GDM1 (cell line): ENCODE measurements at regions not wholly inside any gene's neighbourhood (a gene's known extent, or its start where the extent isn't known, plus 50 kb on each side); places are given as distances from the start of the nearest gene placed in this dataset.
"Not testable (repeated sequence)": the region's sequence is repeated elsewhere in the genome, so short reads cannot be mapped to it uniquely, and the experiment has no call there.

ENCODE experiments used
- DNase-seq: peaks from one replicate; lab custom pipeline; 2025; lab: John Stamatoyannopoulos, UW

DNA sequence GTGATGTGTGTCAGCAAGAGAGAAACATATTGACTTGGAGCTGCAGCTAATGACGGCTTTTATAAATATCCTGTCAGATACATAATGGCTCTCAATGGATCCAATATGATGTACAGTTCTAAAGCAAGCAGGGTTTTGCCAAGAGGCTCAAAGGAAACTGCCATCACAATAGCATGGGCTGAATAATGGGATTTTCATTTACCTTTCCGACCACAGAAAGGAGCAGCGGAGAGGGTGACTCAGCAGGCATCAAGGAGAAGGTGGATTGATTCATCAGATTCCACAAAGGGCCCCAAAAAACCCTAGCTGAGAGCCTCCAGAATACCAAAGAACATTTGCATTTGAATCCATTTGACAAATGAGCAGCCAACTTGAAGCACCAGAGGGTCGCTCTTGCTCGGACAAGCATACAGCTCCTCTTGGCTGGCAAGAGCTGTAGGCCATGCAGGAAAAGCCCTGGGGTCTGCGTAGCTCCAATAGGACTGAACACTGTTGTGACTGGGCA lies 355.7 kb upstream of the NOCT start:
- no peak for DNase-seq

DNA sequence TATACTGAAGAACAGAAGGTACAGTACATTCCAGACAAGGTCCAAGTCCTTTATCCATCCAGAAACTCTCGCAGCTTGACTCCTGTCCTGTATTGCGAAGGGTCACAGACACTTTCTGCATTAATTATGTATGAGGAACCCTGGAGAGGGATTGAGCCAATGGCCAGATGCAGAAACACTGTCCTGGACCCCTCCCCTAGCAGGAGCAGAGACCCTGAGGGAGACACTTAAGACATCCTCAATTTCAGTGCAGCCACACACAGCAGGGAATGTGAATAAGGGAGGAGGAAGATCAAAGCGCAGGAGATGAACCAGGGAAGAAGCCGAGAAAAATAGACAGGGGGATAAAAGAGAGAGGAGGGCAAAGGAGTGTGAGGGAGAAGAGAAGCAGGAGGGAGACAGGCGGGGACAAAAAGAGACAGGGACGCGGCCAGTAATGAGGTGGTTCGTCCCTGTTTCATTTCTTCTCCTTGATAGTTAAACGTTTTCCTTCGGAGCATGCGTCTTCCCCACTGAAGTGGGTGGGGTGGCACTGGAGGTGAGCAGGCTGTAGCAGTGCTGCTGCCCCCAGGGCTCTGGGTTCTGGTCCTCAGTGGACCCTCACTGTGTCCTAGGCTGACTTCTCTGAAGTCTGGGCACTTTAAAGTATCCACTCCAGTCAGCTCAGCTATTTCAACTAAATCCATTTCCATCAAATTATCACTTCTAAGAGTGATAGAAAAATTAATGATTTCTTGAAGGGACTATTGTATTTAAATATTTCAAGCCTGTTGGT lies 356.4 kb upstream of the NOCT start:
- no peak for DNase-seq

DNA sequence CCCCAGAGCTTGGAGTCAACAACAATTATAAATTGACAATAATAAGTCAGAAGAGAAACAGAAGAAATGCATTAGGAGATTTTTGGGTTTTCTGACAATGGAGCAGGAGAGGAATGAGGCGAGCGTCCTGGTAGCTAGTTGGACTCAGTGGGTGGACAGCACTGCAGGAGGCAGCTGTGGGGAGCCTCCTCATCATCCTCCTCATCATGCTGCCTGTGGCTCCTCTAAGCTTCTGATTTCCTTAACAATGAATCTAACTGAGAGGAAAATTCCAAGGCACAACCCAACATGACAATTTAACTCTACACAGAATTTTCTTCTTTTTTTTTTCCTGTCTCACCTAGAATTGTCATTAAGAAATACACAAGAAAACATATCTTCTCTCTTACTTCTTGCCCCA lies 357.1 kb upstream of the NOCT start:
- no peak for DNase-seq

DNA sequence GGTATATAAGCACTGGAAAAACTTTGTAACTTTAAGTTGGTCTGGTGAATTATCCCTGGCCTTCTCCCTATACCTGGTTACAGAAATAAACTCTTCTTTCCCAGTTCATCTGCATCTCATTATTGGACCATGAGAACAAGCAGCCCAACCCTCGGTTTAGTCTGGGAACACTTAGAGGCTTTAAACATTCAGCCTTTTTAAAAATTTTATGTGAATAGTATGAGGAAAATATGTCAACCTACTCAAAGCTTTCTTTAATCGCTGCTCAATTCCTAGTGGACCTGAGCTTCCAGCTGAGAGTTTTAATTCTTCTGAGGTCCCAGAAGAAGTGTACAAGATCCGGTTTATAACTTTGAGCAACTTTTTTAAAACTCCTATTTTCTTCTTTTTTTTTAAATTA lies 358.6 kb upstream of the NOCT start:
- DNase-seq = no peak

DNA sequence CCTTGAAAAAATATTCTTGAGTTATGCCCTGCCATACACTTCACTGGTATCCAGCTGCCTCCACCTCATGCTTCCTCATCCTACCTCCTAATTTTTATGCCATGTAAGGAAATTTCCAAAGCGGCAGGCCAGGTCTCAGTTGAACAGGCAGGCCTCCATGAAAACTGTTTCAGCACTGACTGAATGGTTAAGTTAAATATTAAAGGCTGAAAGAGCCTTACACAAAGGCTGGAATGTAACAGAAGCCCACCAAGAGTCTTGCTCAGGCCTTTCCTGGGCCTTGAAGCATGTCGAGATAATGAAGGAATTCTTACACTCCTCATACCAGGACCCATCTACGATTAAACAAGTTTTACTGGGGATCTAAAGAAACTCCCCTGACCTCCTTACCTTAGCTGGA lies 359.6 kb upstream of the NOCT start:
- DNase-seq = no peak

DNA sequence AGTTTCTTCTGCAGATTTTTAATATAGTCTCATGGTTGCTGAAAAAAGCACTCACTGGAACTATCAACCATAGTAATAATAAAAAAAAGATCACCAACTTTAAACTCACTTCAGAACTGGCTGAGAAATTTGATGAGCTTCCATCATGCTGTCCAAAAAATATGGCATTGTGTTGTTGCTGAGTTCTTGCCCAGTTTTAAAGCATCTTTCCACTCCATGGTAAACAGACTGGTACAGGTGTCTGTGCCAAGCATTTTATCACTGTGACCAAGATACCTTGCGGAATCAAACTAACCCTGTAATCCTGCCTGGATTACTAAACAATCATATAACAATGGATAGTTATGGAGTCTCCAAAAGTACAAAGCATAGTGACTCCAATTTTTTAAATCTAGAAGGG lies 360.3 kb upstream of the NOCT start:
- no peak for DNase-seq

DNA sequence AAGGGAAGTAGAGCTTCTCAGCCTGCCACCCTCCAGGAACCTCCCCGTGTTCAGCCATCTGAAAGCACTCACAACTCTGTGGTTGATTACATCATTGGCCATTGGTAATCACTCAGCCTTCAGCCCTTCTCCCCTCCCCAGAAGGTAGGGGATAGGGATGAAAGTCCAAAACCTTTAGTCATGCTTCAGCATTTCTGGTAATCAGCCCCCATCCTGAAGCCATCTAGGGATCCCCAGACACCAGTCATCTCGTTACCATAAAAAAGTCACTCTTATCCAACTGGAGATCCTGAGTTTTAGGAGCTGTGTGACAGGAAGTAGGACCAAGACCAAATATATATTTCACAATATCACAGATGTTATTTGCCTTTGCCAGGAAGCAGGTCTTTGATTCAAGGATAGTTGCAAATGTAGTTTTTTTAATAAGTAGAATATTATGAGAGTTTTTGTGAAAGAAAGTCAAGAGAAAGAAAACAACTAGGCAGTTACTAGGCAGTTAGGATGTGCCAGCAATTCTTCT lies 364.6 kb upstream of the NOCT start:
- no peak for DNase-seq

DNA sequence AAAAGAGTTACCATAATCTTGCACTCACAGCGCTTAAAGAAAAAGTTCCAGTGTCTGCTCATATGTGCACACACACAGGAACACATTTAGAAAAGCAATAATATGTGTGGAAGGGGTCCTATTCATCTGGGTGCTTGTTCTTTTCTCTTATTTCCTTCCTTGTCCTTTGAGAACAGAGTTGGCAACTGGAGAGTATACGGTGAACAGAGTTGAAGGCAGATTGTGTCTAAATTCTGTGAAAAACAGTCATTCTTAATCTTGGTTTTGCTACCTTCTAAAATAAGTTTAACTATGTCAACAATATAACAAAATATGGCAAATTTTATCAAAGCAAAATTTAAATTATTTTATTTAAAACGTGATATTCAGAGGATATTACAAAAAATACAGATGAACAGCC lies 365.1 kb upstream of the NOCT start:
- no peak for DNase-seq

DNA sequence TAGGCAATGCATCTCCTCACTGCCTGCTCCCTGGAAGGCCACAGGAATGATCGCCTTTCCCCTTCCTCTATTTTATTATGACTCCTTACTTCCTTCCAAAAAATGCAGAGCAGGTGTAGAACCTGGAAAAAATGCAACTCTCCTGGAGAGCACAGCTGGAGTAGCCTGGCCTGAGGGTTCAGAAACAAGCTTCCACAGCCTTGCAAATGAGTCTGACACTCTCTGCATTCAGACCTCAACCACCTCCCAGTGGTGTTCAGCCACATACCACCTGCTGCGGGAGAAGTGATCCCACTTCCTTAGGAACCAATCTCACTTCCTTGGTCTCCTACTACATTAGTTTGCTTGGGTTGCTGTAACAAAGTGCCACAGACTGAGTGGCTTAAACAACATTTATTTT lies 368.1 kb upstream of the NOCT start:
- no peak for DNase-seq

DNA sequence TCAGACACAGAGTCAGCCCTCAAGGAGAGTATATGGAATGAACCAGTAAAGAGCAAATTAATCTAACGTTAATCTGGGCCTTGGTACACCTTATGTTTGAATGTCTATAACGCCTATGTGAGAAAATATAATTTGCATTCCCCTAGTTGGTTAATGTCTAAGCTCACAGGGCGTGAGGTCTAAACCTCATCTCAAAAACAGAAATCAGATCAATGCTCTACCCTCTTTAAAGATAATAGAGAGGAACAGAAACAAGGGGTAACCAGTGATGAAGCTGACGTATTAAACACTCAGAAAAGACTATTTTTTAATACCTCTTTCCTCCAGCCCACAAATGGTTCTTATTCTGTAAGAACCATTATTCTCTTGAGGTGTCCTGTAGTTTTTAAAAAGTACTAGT lies 369.2 kb upstream of the NOCT start:
- no peak for DNase-seq

DNA sequence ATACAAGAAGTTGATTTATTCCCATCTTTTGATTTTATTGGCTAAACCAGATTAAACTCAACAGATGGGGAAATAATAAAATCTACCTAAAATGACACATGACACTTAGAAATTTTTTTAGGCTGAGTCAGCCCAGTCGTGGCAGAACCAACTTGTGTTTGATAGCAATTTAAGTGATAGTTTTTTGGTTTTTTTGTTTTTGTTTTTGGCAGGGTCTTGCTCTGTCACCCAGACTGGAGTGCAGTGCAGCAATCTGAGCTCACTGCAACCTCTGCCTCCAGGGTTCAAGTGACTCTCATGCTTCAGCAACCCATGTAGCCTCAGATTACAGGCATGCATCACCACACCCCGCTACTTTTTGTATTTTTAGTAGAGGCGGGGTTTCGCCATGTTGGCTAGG lies 370.3 kb upstream of the NOCT start:
- no peak for DNase-seq

DNA sequence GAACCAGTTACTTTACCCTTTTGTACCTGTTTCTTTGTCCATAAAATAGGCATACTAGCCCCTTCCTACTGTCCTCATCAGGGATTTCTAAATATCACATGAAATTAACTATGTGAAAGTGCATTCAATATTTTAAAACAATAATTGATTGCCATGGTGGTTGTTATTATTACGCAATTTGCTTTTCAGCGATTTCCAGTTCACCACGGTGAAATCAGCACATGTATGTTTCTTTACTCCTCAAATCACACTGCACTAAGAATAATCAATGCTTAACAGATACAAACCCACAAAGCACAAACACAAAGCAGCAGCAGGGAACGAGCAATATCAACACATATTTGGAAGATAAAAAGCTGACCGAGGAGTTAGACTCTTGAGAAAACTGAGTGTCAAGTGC lies 371.3 kb upstream of the NOCT start:
- DNase-seq = no peak

DNA sequence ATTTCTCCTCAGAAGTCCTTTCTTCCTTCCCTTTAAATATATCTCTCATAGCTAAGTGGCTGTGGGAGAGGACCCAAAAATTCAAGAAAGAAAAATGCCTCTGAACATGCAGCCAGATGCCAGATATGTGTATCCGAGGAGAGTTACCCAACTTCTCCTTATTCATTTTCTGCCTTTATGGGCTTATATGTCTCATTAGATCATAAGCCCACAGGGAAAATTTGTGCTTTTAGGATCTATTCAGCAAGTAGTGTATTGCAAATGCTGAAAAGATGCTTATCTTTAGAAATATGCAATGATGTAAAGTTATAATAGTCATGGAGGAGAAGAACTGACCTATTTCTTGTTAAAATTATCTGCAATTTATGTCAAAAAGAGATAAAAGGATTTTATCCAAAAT lies 371.8 kb upstream of the NOCT start:
- DNase-seq = no peak

DNA sequence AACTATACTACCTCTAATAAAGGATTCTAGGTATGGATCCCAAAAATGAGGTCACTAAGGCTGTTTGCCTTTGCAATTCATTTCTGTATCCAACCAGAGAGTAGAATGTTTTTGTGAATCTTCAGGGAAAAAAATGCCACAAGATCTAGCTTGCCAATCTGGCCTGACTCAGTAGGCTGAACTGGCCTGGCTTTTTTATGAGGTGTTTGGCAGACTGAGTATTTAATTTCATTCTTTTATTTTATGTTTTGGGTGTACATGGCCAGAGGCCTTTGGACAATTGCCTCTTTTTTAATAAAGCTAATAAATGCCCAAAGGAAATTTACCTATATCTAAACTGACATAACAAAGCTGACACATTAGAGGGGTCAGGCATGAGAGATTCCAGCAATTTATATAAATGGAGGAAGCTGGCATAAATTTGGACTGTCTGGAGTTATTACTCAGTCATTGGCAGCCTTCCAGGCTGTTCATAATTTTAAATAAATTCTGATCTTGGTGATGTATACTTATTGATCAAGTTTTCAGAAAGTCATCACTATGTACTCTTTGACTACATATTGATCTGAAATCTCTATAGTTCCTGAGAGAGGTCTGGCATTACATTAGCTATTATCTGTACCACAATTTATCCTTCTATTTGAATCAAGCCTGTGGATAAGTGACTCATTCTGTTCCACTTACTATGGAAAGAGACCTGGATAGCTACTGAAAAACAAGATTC lies 376.4 kb upstream of the NOCT start:
- DNase-seq = no peak

DNA sequence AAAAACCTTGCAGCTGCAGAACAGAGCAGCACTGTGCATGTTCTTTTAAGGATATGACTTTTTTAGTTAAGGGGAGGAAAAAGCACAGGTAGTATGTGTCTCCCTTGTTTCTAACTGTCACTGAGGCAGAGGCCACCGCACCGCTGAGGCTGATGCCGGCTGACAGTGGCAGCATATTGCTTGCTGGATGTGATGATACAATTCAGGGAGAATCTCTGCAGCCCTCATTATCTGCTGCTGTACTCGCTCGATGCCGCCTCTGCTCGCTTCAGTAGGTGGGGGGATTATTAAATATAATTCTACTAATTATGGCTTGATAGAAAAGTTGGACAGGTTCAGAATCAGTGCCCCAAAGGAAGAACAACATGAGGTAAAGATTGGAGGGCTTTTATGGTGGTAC lies 378.8 kb upstream of the NOCT start:
- no peak for DNase-seq

DNA sequence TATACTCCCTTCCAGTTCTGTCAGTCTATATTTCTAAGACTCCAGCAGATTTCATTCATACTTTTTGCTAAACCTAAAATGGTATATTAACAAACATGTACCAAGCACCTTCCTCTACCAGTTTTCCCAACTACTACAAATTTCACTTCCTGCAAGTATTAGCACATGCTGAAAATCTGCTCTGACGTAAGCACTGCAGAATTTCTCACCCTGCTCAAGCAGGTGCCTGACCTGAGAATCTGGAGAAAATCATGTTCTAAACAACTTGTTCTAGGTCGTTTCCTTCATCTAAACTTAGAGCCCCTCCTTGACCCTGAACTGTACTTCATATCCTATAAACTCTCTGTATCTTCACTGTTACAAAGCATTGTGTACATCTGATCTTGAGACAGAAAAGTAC lies 380.7 kb upstream of the NOCT start:
- no peak for DNase-seq

DNA sequence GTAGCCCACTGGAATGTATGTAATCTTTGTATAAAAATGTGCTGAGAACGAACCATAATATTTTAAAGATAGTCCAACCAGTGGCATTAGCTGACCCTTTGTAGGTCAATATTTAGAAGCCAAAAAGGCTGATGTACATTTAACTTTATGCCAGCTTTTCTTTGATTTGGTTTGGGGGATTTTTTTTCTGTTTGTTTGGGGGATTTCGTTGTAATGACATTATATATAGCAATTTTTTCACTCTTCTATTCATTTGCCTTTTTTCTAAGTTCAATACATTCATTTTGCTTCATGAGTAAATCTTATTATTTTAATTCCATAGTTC lies 382.0 kb upstream of the NOCT start:
- DNase-seq = no peak

DNA sequence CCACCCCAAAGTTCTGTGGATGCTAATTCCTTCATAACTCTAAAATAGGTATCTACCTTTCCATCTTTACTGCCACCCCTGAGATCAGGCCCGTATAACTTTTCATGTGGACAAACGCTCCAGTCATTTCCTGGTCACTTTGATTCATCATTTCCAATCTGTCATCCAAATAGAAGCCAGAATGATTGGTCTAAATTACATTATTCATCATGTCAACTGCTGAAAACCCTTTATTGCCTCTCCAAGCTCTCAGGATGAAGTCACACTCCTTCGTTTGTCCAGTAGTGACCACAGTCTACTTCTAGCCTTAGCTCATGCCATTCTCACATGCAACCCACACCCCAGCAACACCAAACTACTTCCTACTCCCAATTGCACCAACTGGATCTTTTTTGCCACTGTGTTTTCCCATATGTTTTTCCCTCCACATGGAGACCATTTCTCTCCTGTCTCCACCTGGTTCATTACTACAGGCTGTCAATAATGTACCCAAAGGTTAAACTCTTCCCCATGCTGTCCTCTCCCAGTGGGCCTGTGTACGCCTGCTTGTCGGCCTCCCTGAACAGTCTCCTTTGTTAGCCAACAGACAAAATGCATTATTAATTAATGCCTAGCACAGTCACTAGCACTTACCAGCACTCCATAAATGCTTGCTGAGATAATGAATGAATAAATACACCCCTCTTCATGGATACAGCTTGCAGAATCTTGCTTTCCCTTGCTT lies 382.6 kb upstream of the NOCT start:
- DNase-seq = no peak

DNA sequence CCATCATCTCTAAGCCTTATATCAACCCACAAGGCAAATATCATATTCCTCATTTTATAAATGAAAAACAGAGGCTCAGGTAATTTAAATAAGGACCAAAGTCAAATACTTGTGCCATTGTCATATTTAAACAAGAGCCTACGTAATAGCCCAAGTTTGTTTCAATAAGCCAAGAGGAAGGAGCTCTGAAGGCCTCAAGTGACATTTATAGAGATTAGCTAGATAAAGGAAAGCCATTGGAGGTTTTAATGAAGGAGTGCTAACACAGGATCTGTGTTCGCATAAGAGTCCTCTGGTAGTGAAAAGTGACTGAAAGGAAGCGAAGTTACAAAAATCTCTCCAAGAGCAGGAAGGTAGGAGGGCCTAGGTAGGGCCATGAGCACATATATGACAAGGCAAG lies 384.9 kb upstream of the NOCT start:
- no peak for DNase-seq

DNA sequence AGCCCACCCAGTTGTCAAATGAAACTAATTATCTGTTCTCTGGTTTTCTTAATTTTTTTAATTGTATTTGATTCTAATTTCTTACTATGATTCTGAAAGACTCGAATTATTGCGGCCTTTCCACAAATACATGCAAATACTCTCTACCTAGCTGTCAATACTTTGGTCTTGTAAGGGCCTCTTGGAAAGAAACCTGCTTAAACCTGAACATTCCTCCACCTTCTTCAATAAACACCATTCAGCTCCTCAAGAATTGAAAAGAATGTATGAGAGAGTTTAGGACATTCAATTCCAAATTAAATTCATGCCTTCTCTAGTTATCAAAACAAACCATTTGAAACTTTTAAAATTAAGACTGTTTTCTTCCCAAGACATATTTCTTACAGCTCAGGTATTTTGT lies 385.9 kb upstream of the NOCT start:
- no peak for DNase-seq

DNA sequence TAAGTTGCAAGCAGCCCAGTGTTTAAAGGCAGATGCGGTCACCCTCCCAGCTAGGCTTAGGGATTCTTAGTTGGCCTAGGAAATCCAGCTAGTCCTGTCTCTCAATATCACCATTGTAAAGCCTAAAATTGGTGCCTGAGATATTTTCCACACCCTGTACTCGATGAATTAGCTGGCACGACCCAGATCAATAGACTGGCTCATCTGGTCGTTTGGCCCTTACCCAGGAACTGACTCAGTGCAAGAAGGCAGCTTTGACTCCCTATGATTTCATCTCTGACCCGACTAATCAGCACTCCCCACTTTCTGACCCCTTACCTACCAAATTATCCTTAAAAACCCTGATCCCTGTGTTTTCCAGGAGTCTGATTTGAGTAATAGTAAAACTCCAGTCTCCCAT lies 384.9 kb upstream of the SLC7A11 start:
- no peak for DNase-seq

DNA sequence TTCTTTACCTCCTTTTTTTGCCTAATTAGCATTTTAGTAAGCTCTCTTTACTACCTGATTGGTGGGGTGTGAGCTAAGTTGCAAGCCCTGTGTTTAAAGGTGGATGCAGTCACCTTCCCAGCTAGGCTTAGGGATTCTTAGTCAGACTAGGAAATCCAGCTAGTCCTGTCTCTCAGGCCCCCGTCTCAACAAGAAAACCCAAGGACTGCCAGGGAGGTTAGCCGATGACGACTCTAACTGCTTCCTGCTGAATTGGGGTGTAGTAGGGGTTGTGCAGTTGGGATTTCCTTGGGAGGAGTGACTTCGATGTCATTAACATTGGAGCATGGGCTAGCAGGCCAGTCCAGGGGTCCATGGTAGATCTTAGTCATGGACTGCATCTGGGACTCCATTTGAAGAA lies 380.2 kb upstream of the SLC7A11 start:
- DNase-seq = not testable (repeated sequence)

DNA sequence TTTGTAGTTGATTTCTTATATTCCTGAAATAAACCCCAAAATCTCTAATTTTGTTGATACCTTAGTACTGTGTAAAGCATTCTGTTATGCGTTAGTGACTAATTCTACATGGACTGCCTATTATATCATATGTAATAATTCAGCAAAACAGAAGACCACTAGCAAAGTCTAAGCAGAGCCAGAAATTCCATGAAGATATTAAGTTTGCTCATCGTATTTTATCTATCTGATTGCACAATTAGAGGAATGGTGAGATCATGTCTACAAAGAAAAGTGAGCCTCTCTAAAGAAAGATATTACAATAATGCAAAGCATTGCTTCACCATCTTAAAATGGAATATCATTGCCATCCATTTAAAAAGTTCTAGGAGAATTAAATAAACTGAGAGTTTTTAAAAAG lies 374.6 kb upstream of the SLC7A11 start:
- DNase-seq = no peak
